Right hindlimb (tissue), 1 donor: ENCODE measurements at regions not wholly inside any gene's neighbourhood (a gene's known extent, or its start where the extent isn't known, plus 50 kb on each side); places are given as distances from the start of the nearest gene placed in this dataset.
"Not testable (repeated sequence)": the region's sequence is repeated elsewhere in the genome, so short reads cannot be mapped to it uniquely, and the experiment has no call there.

Source experiments
- DNase-seq: peaks from one replicate; pipeline ENCODE4 v3.0.0-alpha.2; 2018

- DNase-seq: no peak
Measured at GRCh38 chr1:143691971-143692529, 279.7 kb downstream of the FAM72C start.

- DNase-seq: no peak
Measured at GRCh38 chr1:143691400-143691891, 280.3 kb downstream of the FAM72C start.

GRCh38 chr1:143689781-143690180 lies 282.0 kb downstream of the FAM72C start:
- no peak for DNase-seq

GRCh38 chr1:143680304-143680703 lies 291.5 kb downstream of the FAM72C start:
- no peak for DNase-seq

GRCh38 chr1:143672983-143673382 lies 298.8 kb downstream of the FAM72C start:
- no peak for DNase-seq

GRCh38 chr1:143667730-143668129 lies 304.1 kb downstream of the FAM72C start:
- no peak for DNase-seq

GRCh38 chr1:143666851-143667250 lies 304.9 kb downstream of the FAM72C start:
- DNase-seq: no peak

- no peak for DNase-seq
Measured at GRCh38 chr1:143665606-143666005, 306.2 kb downstream of the FAM72C start.

- DNase-seq: not testable (repeated sequence)
Measured at GRCh38 chr1:143663056-143663455, 308.7 kb downstream of the FAM72C start.

GRCh38 chr1:143661418-143662101 lies 310.2 kb downstream of the FAM72C start:
- DNase-seq: no peak

- DNase-seq: no peak
Measured at GRCh38 chr1:143660354-143660941, 311.3 kb downstream of the FAM72C start.

GRCh38 chr1:143653429-143653802 lies 318.4 kb downstream of the FAM72C start:
- DNase-seq: no peak

GRCh38 chr1:143652744-143653428 lies 318.9 kb downstream of the FAM72C start:
- no peak for DNase-seq

- no peak for DNase-seq
Measured at GRCh38 chr1:143652187-143652586, 319.6 kb downstream of the FAM72C start.

- DNase-seq: no peak
Measured at GRCh38 chr1:143651350-143651992, 320.3 kb downstream of the FAM72C start.

GRCh38 chr1:143644035-143644434 lies 327.8 kb downstream of the FAM72C start:
- not testable (repeated sequence) for DNase-seq

GRCh38 chr1:143643148-143643885 lies 328.5 kb downstream of the FAM72C start:
- no peak for DNase-seq

- DNase-seq: no peak
Measured at GRCh38 chr1:143625886-143626285, 345.9 kb downstream of the FAM72C start.

GRCh38 chr1:143619851-143620250 lies 351.9 kb downstream of the FAM72C start:
- no peak for DNase-seq

- DNase-seq: no peak
Measured at GRCh38 chr1:143611159-143611558, 360.6 kb downstream of the FAM72C start.

- DNase-seq: no peak
Measured at GRCh38 chr1:143610196-143610595, 361.6 kb downstream of the FAM72C start.

GRCh38 chr1:143604887-143605286 lies 366.9 kb downstream of the FAM72C start:
- no peak for DNase-seq
